ENCODE measurements at regions not wholly inside any gene's neighbourhood (a gene's known extent, or its start where the extent isn't known, plus 50 kb on each side); places are given as distances from the start of the nearest gene placed in this dataset.
"Not testable (repeated sequence)": the region's sequence is repeated elsewhere in the genome, so short reads cannot be mapped to it uniquely, and the experiment has no call there.

DNA sequence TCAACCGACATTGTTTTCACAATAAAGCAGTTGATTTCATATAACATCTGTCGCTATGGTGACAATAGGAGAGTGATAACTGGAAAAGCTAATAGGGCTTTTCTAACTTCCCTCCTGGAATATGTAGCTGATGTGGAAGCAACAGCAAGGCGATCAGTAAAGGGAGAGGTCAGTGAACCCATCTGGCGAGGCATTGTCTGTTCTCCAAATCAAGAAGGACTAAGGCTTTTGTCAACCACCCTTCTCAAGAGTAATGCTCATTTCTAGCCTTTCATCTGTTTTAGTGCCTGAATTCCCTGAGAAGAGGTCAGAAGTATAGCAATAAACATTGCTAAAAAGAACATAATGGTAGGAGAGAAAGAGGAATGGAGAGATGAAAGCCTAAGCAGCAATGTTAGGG lies 201.3 kb downstream of the AKAP7 start:
- DNase-seq = no peak

DNA sequence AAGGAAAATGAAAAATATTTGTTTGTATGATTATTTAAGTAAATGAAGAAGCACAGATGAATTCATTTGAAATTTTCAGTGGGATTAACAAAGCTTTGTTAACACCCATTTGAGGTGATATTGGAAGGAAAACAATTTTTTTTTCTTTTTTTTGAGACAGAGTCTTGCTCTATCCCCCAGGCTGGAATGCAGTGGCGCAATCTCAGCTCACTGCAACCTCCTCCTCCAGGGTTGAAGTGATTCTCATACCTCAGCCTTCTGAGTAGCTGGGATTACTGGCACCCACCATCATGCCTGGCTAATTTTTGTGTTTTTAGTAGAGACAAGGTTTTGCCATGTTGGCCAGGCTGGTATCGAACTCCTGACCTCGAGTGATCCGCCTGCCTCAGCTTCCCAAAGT lies 211.6 kb downstream of the AKAP7 start:
- not testable (repeated sequence) for DNase-seq

DNA sequence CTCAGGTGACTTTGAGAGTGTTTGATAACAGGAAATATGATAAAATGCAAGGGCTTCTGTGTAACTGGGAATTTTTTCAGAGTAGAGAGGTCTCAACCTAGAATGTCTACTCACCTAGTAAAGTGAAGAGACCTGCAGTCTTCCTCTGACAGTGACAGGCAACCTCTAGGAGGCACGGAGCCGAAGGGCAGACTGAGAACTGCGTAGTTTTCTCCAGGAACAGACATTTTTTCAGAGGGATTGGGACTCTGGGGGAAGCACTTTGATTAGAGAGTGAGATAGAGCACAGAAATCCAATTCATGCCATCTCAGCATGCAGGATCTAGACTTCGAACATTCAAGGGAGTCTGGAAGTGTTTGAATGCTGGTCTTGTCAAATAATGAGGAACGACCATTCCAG lies 213.3 kb downstream of the AKAP7 start:
- no peak for DNase-seq

DNA sequence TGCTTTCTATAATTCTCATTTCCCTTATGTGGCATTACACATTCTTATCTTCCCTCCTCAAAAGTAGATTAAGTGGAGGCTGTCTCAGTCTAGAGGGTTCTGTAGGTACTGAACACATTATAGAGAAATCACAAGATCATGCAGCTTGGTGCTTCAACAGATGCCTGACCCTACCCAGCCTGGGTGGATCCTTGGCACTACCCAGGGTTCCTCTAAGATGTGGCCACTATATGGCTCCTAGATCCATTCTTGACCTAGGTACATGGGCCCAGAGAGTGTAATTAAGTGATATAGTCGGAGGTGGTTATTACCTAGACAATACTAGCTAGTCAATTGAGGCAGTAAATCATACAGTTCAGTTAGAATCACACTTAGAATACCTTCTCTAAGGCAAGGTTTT lies 213.9 kb downstream of the AKAP7 start:
- DNase-seq = no peak

DNA sequence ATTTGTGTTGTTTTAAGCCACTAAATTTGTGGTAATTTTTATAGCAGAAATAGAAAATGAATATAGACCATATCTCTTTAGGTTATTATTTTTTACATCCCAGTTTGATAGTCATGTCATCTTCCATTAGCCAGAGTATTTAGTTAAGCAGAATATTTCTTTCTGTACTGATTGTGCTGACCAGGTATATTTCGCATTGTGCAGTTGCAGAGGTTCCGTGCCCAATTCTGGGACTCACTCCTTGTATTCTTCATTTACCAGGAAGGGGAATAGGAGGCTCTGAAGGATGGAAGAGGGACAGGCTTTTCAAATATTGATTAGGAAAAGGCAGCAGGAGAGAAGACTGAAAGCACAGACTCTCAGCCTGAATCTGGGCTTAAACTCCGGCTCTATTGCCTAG lies 217.8 kb downstream of the AKAP7 start:
- DNase-seq = no peak

DNA sequence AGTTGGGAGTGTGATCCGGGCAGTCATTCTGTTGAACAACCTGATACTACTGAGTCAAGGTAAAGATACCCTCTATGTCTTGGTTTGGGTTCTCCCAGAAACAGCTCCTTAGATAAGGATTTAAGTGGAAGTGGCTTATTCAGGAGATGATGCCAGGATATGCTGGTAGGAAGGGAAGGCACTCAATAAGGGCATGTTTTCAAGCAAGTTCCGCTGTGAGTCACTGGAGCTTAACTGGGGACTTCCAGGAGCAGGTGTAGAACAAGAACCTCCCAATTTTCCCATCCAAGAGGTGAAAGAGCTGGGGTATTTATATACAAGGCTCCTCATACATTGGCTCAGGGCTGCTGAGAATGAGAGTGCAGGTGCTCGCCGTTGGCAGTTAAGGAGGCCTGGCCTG lies 218.6 kb downstream of the AKAP7 start:
- no peak for DNase-seq

DNA sequence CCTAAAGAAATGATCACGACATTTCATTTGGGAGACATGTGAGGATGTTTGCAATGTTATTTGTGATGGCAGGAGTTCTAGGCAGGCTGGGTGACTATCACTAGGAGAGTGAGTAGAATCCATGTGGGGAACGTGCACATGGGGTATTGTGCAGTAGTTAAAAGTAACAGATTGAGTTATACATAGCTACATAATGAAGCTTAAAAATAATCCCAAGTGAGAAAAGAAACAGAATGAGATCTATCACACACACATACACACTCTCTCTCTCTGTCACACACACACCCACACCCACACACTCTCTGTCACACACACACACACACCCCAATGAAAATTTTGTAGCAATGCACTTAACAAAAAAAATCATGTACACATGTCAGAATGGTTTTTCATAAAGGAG lies 218.7 kb upstream of the ARG1 start:
- DNase-seq = no peak

DNA sequence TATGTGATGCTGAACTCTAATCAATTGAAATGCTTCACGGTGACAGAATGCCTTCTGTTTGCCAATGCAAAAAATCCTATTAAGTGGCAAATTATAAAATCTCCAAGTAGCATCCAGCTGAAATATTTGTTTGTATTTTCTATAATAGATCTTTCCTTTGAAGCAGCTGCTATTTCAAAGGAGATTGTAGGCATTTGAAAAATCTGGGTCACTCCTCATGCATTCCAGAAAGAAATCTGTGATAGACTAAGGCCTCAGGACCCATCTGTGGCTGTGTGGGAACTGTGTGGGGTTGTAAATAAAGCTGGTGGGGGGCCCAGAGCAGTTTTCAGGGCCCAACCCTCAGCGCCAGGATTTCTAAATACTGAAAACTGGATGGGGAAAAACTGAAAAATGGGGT lies 216.9 kb upstream of the ARG1 start:
- no peak for DNase-seq

DNA sequence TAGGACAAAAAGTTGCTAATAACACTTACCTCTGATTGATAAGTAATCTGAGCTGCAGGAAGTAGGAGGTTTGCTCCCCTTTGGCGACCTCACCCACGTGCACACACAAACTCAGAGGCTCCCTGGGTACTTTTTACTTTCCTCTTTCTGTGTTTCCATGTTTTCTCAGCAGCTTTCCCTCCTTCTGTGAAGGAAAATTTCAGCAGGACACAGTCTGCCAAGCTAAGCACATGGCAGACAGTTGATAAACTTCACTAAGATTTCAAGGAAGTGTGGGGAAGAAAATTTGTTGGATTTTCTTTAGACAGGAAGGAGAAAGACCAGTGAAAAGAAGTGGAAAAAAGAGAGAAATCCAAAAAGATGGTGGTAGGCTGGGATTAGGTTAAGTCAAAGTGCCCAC lies 215.5 kb upstream of the ARG1 start:
- no peak for DNase-seq

DNA sequence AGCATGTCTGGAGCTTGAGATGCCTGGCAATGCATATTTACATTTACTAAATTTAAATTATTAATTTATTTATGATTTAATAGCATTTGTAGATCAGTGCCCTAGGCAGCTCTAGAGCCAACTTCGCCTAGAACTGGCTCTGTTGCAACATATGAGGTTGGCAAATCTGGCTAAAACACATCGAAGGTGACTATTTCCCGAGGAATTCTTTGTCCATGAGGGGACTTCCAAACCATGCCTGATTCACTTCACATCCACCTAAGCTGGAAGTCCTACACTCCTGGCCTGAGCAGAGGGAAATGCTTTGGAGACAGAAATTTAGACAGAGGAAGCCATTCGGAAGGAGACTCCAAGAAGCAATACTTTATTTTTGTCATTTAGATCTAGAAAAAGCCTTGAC lies 211.0 kb upstream of the ARG1 start:
- DNase-seq = no peak

DNA sequence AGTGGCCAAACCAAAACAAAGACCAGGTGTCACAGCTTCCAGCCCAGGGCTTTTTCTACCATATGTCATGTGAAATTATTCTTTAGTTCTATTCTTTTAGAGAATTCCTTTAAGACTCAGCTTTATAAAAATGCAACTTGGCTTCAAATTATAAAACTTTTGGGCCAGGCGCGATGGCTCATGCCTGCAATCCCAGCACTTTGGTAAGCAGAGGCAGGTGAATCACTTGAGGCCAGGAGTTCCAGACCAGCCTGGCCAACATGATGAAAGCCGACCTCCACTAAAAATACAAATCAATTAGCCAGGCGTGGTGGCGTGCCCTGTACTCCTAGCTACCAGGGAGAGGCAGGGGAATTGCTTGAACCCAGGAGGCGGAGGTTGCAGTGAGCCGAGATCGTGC lies 210.3 kb upstream of the ARG1 start:
- DNase-seq = no peak

DNA sequence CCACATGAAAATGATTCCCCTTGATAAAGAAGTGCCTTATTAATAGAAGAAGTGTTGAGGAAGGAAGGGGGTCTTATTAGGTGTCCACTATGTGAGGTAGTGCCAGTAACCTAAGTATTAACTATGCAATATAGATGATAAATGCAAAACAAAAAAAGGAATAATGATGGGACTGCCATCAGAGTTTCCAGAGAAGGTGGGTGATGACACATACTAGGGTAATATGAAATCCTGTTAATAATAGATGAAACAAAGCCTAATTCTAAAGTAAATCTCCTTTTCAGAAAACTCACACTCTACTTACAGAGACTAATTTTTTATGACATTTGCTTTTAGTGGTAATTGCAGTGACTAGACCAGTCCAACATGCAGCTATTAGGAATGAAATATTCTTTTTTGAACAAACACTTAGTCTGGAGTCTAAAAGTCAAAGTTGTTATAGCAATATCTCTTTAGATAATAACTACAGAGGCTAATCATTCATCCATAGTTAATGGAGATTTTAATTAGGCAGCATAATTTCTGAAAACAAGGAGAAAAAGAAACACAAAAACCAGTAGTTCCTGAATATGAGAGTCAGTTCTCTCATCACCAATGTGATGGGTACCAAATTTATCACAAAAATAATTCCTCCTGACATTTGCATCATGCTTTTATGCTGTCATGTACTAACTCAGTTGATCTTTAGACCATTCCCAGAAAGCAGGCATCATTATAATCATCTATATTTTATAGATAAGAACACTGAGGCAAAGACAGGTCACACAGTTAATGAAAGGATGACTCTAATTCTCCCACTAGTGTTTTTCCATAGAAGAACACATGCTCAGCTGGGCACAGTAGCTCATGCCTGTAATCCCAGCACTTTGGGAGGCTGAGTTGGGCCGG lies 208.8 kb upstream of the ARG1 start:
- DNase-seq = no peak

DNA sequence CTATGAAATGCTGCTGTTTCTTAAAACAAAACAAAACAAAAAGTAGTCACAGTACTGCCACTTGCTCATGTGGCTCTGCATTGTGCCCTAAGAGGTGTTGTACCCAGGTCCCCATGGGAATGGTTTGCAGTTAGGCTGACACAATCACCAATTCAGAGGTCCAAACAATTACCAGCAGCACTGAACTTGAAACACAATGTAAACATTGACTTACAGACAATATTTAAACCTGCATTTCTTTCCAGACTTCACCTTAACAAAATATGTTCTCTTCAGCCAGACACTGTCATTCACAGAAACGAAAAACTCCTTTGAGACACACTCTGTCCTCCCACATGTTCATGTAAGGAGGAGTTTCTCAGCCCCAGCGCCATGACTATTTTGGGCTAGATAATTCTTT lies 206.8 kb upstream of the ARG1 start:
- DNase-seq = no peak

DNA sequence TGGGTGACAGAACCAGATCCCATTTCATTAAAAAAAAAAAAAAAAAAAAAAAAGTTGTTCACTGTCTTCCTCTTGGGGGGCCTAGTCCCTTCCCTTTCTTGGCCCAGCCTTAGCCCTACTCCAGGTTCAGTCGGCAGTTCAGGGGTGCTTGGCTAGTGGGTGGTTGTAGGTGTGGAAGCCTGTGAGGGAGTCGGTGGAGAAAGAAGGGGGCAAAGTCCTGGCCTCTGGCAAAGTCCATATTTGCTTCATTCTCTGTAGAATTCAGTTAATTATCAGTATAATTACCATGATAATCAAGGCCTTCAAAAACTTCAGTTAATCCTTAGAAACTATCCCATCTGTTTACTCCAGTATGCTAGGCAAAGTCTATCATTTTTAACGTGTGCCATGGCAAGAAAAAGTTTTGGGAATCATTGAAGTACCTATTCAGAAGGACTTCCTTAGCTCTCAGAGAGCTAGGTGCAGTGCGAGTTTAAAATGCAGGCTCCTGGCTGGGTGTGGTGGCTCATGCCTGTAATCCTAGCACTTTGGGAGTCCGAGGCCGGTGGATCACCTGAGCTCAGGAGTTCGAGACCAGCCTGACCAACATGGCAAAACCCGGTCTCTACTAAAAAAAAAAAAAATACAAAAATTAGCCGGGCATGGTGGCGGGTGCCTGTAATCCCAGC lies 205.7 kb upstream of the ARG1 start:
- no peak for DNase-seq

DNA sequence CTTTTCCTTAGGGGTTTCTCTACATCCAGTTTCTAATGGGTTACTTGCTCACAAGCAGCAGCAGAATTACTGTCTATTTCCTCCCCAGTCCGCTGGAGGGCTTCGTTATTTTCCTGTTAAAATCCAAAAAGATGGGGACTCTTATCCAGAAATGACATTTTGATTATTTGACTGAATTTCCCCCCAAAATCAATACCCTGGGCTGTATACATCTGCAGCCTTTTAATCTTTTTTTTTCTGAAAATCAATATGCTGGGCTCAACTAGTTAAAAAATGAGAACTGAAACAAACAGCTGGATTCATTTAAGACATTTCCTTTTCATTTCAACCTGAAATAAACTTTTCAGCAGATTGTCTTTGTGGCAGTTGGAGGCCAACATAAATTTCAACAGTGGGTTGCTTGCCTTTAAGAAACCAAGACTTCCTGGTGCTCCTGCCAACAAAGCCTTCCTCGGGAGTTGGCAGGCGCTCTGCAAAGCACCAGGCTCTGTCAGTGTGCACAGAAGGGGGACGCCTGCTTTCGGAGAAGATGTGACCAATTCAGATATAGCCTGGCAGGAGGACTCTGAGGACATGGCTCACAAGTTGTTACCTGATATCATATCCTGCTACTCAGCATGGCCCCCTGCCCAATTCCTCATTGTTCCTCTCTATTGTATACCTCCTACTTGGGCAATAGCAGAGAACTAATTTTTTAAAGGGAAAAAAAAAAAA lies 204.7 kb upstream of the ARG1 start:
- no peak for DNase-seq

DNA sequence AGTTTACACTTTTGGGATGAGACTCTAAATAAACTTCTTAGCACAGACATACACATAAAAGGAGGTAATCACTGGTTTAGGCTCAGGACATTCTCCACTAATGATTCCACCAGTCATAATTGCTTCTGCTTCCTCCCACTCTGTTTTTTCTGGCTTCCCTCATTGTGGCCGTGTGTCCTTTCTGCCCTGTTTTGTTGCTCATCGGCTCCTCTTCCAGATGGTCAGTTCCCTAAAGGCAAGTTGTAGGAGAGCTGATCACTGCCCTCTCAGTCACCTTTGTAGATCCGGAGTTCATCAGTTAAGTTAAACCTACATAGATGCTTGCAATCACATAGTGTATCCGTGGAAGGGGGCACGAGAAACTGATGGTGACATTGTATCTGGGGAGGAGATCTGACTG lies 200.5 kb upstream of the ARG1 start:
- no peak for DNase-seq

DNA sequence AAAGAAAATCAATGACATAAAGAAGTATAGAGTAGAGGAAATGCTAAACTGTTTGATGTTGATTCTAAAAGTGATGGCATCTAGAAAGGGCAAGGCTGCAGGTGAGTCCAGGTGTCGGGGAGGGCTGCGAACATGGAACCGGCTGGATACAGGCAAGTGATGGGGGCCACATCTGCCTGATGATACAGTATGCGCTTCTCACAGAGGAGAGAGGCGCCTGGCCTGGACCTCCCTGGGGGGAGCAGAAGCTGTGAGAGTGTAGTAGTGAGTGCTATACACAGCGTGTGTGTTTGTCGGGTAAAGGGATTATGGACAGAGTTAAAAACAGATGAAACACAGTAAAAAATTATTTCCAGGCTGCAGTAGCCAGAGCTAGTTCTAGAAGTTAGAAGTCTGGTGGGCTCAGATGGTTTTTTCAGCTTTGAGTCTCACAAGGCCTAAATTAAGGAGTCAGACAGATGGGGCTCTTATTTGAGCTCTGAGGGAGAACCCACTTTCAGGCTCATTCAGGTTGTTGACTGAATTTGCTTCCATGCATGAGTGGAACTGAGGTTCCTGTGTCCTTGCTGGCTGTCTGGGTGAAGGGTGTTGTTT lies 195.8 kb upstream of the ARG1 start:
- no peak for DNase-seq

DNA sequence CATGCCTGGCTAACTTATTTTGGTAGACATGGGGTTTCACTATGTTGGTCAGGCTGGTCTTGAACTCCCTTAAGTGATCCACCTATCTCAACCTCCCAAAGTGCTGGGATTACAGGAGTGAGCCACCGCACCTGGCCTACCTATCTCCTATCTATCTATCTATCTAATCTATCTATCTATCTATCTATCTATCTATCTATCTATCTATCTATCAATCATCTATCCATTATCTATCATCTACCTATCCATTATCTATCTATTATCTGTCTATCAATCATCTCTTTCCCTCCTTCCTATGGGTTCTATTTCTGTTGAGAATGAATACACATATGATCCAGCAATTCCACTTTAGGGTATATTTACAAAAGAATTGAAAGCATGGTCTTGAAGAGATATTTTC lies 194.2 kb upstream of the ARG1 start:
- no peak for DNase-seq

DNA sequence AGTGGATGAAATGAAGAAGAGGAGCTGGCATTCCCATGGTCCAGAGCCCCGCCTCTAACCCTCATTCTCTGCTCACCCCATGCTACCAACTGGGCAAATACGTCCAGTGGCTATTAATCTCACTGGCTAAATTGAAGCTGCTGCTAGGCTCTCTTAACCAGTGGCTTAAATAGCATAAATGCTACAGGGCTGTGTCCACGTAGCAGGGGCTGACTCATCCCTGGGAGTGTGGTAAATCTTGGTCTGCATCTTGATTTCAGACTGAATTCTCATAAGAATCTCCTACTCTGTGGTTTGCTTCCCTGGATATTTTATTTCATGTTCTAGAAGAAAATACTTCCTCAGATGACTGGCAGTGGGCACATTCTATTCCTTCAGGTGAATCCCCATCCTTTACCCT lies 193.1 kb upstream of the ARG1 start:
- no peak for DNase-seq

DNA sequence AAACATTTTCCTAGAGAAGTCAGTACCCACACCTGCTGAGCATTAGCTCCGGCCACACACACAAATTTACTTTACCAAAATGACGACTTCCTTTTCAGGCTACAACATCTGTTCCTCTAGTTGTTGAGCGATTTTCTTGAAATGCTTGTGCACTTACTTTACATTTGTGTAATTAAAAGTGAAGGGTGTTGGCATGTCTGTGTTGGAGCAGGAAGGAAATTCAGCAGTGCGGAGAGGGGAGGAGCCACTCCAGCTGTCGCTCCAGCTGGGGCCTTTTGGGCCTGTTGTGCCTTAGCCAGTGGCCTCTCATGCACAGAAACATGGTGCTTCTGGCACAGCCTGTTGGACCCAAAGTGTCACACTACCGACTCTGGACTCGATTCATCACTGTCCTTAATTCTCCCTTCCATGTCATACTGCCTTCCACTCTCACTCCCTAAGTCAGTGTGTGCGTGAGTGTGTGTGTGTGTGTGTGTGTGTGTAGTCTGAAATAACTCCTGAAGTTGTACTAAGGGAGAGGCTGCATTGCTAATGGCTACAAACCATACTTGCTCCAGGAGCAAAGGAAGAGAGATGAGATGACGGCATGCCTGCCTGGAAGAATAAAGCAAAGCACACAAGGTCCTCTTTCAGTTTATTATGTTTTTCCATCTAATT lies 191.8 kb upstream of the ARG1 start:
- DNase-seq = no peak

DNA sequence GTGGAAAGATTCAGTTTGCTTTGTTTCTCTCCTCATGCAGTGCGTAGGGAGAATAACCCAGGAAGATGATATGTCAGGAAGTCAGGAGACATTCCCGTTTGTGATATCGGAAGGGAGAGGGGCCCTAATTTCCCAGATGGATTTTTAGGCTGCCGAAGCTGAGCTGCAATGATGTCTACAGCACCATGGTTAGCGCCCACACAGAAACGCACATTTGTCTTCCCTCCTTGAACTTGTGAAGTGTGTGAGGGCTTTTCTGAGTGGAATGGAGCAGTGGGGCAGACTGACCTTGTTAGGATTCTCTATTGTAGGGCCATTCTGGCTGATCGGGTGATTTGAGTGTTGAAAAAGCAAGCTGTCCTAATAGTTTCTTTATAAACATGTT lies 191.3 kb upstream of the ARG1 start:
- DNase-seq = no peak

DNA sequence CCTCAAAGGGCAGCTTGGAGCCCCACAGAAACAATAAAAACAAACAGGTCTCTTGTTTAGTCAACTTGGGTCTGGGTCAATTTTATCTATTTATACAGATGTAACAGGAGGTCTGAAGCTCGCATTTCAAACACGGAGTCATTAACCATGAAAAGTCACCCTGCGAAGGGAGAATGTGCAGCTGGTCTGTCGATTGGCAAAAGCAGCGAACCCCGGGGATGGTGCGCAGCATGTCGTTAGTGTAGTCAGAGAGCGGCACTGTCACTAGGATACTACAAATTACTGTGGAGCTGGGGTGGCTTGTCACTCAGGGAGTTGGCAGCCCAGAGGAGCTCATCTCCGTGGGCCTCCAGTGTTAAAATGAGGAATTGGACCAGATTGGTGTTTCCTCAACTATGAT lies 190.4 kb upstream of the ARG1 start:
- no peak for DNase-seq

Measured in activated CD4-positive, alpha-beta T cell treated with anti-CD3 and anti-CD28 coated beads, Interleukin-2, amount 50 U/mL, for 16 hours (primary cell).